UCSD-AML1 (cell line): ENCODE measurements at regions not wholly inside any gene's neighbourhood (a gene's known extent, or its start where the extent isn't known, plus 50 kb on each side); places are given as distances from the start of the nearest gene placed in this dataset.

ENCODE experiments used
- DNase-seq: peaks from one replicate; lab custom pipeline; 2025; ENCODE audit not compliant: unreplicated experiment; lab: John Stamatoyannopoulos, UW

- no peak for DNase-seq
Observed at GRCh38 chr18:37658894-37659293, 93.3 kb upstream of the CELF4 start.

- no peak for DNase-seq
Observed at GRCh38 chr18:37657493-37657892, 91.9 kb upstream of the CELF4 start.

- DNase-seq, result no peak
Observed at GRCh38 chr18:37654731-37655369, 89.3 kb upstream of the CELF4 start.

GRCh38 chr18:37654034-37654433, 88.4 kb upstream of the CELF4 start:
- no peak for DNase-seq

GRCh38 chr18:37653618-37654017, 88.0 kb upstream of the CELF4 start:
- no peak for DNase-seq

GRCh38 chr18:37649930-37650329, 84.3 kb upstream of the CELF4 start:
- no peak for DNase-seq

- no peak for DNase-seq
Observed at GRCh38 chr18:37649416-37649815, 83.8 kb upstream of the CELF4 start.

GRCh38 chr18:37641573-37641972, 76.0 kb upstream of the CELF4 start:
- DNase-seq, result no peak

GRCh38 chr18:37640504-37640903, 74.9 kb upstream of the CELF4 start:
- DNase-seq, result no peak

GRCh38 chr18:37639846-37640245, 74.2 kb upstream of the CELF4 start:
- no peak for DNase-seq

- no peak for DNase-seq
Observed at GRCh38 chr18:37637478-37637850, 71.9 kb upstream of the CELF4 start.

GRCh38 chr18:37636831-37637477, 71.4 kb upstream of the CELF4 start:
- no peak for DNase-seq

- no peak for DNase-seq
Observed at GRCh38 chr18:37634516-37634915, 68.9 kb upstream of the CELF4 start.

GRCh38 chr18:37631422-37631821, 65.8 kb upstream of the CELF4 start:
- no peak for DNase-seq

GRCh38 chr18:37630334-37630733, 64.7 kb upstream of the CELF4 start:
- no peak for DNase-seq

- no peak for DNase-seq
Observed at GRCh38 chr18:37628470-37629220, 63.0 kb upstream of the CELF4 start.

- no peak for DNase-seq
Observed at GRCh38 chr18:37624318-37624717, 58.7 kb upstream of the CELF4 start.

- DNase-seq, result no peak
Observed at GRCh38 chr18:37619964-37620363, 54.4 kb upstream of the CELF4 start.

GRCh38 chr18:37617623-37618022, 52.0 kb upstream of the CELF4 start:
- no peak for DNase-seq
